ENCODE measurements at regions not wholly inside any gene's neighbourhood (a gene's known extent, or its start where the extent isn't known, plus 50 kb on each side); places are given as distances from the start of the nearest gene placed in this dataset.
"Not testable (repeated sequence)": the region's sequence is repeated elsewhere in the genome, so short reads cannot be mapped to it uniquely, and the experiment has no call there.

DNA sequence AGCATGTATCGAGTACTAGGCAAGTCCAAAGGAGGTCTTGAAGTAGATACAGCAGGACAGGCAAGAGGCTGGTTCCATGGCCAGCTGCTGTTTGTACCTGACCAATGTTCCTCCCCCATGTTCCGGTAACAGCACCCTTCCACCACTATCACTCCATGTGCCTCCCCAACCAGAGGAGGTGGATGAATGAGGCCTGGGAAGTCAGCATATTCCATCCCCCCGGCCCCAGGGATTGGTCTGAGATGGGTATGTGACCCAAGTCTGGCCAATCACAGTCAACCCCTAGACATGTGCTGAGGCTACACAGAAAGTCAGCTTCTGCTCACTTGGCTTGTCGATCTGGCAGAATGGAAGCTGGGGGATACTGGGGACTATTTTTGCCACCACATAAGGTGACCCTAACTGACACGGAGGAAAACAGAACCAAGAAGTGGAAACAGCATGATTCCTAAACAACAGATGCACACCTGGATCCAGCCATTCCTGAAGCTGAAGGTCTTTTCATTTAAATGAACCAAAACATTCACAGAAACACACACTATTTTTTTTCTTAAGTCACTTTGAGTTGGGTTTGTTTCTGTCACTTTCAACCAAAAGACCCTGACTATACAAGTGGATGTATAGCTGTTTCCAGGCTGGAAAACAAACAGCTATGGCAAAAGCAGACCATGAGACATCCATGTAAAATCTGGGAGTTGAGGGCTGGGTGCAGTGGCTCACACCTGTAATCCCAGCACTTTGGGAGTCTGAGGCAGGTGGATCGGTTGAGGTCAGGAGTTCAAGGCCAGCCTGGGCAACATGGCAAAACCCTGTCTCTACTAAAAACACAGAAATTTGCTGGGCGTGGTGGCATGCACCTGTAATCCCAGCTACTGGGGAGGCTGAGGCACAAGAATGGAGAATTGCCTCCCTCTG is 70.4 kb upstream of the PTPN1 start:
- DNase-seq (ENCODE audit: insufficient read length) = no peak
- TF ChIP-seq TAF1 (IDR thresholded peaks at IDR 0.05; ENCODE audit: borderline replicate concordance, low read depth, low read length) = no peak
- no peak for TF ChIP-seq POLR2A (IDR thresholded peaks at IDR 0.05; ENCODE audit: low read depth, low read length)
- FAIRE-seq = no peak

DNA sequence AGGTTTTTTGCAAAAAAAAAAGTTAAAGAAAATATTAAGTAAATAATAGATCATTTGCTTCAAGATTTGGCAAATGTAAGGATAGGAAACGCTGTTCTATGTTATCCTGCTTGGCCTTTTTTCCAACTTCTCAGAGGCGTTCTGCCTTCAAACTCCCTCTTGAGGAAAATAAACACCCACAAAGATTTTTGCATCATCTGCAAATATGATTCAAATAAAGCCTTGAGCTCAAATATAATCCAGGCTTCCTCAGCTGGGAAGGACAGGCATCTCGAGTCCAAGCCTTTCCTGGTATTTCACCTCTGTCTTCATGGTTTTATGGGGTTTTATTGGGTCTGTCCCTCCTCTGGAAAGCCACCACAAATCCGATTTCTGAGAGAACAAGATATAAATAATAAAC is 67.7 kb upstream of the PTPN1 start:
- TF ChIP-seq POLR2A (IDR thresholded peaks at IDR 0.05; ENCODE audit: low read depth, low read length) = no peak
- TF ChIP-seq POLR2AphosphoS5 (IDR thresholded peaks at IDR 0.05; ENCODE audit: low read depth, low read length) = no peak
- no peak for TF ChIP-seq TAF1 (IDR thresholded peaks at IDR 0.05; ENCODE audit: borderline replicate concordance, low read depth, low read length)
- no peak for DNase-seq (ENCODE audit: insufficient read length)
- FAIRE-seq = no peak

DNA sequence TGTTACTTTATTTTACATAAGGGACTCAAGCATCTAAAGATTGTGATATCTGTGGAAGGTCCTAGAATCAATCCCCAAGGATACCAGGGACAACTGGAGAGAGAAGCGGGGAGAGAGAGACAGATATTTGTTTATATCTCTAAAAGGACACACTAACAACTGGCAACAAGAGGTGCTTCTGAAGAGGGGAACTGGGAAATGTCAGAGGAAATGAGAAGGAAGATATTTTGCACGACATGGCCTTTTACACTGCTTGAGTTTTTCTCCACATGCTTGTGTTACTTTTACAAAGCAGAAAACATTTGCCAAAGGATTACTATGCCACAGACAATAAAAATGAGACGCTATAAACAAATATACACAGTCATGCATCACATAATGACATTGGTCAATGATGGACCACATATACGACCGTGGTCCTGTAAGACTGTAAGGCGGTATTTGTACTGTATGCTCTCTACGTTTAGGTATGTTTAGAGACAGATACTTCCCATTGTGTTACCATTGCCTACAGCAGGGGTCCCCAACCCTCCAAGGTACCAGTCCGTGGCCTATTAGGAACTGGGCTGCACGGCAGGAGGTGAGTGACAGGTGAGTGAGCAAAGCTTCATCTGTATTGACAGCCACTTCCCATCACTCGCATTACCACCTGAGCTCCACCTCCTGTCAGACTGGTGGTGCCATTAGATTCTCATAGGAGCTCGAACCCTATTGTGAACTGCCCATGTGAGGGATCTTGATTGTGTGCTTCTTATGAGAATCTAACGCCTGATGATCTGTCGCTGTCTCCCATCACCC is 64.6 kb upstream of the PTPN1 start:
- TF ChIP-seq POLR2A (IDR thresholded peaks at IDR 0.05; ENCODE audit: low read depth, low read length) (no peak), TAF1 (IDR thresholded peaks at IDR 0.05; ENCODE audit: borderline replicate concordance, low read depth, low read length) (no peak), POLR2AphosphoS5 (IDR thresholded peaks at IDR 0.05; ENCODE audit: low read depth, low read length) (no peak)
- no peak for FAIRE-seq
- DNase-seq (ENCODE audit: insufficient read length) = no peak

DNA sequence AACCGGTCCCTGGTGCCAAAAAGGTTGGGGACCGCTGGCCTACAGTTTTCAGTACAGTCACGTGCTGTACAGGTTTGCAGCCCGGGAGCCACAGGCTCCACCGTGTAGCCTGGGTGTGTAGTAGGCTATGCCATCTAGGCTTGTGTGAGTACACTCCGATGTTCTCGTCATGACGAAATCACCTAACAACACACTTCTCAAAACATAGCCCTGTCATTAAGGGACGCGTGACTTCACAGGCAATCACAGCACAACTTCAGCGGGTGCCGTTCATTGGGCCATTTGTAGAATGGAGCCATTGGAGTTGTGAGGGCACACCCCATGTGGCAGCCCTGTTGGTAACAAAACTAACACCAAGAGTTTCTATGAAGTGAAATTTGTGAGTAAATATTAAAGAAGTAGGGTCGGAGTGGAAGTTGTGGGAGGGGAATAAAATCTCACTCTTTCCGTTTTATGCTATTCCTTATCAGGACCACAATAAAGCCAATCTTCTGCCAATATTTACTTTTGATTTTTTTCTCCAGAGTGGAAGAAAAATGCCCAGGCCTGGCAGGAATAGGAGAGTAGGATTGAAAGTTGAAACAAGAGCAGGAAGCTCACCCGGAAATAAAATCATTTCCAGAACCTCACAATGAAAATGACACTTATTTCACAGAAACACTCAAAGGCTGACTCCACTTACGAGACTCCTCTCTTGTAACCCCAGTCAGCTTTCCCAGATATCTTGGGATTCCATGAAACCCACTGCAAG is 63.7 kb upstream of the PTPN1 start:
- FAIRE-seq (no peak), DNase-seq (ENCODE audit: insufficient read length) (no peak)

DNA sequence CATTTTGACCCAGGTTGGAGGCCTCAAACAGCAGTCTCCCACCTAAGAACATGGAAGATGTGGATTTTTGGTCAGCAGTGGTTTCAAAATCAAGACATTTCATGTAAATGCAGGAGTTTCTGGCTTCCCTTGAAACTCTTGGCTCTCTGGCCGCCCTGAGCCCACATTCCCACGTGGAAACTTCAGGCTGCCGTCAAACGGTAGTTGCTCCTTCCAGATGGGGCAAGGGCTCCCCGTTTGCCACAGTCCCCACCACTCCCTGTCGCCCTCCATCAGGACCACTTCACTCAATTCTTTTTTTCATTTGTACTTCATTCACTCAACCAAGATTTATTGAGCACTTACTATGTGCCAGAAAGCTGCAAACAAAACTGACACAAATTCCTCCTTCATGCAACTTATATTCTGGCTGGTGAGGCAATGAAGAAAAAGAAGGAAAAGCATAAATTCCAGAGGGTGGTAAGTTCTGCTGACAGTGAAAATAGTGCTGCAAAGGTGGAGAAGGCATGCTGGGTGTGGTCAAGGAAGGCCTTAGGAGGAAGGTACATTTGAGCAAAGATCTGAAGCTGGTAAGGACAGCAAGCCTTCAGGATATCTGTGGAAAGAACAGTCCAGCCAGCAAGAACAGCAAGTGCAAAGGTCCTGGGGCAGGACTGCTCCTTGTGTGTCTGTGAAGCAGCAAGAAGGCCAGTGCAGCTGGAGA is 62.9 kb upstream of the PTPN1 start:
- no peak for FAIRE-seq
- no peak for DNase-seq (ENCODE audit: insufficient read length)
- TF ChIP-seq POLR2AphosphoS5 (IDR thresholded peaks at IDR 0.05; ENCODE audit: low read depth, low read length) (no peak), TAF1 (IDR thresholded peaks at IDR 0.05; ENCODE audit: borderline replicate concordance, low read depth, low read length) (no peak), POLR2A (IDR thresholded peaks at IDR 0.05; ENCODE audit: low read depth, low read length) (no peak)

More for the DNA sequence above, 63.7 kb upstream of the PTPN1 start:
- TF ChIP-seq TAF1 (IDR thresholded peaks at IDR 0.05; ENCODE audit: borderline replicate concordance, low read depth, low read length) = no peak
- TF ChIP-seq POLR2AphosphoS5 (IDR thresholded peaks at IDR 0.05; ENCODE audit: low read depth, low read length) = no peak

DNA sequence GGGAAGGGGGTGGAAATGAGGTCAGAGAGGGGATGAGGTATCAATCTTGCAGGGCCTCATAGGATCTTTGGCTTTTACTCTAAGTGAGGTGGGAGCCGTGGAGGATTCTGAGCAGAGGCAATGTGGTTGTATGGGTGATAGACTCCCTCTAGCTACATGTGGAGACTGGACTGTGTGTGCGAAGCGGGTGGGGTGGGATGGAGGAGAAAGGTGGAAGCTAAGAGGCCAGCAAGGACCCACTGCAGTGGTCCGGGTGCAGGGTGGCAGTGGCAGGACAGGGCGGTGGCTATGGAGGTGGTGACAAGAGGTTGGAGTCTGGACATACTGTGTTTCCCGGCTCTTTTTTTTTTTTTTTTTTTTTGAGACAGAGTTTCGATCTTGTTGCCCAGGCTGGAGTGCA is 62.4 kb upstream of the PTPN1 start:
- TF ChIP-seq TAF1 (IDR thresholded peaks at IDR 0.05; ENCODE audit: borderline replicate concordance, low read depth, low read length) (no peak), POLR2AphosphoS5 (IDR thresholded peaks at IDR 0.05; ENCODE audit: low read depth, low read length) (no peak), POLR2A (IDR thresholded peaks at IDR 0.05; ENCODE audit: low read depth, low read length) (no peak)
- DNase-seq (ENCODE audit: insufficient read length) (no peak), FAIRE-seq (no peak)

DNA sequence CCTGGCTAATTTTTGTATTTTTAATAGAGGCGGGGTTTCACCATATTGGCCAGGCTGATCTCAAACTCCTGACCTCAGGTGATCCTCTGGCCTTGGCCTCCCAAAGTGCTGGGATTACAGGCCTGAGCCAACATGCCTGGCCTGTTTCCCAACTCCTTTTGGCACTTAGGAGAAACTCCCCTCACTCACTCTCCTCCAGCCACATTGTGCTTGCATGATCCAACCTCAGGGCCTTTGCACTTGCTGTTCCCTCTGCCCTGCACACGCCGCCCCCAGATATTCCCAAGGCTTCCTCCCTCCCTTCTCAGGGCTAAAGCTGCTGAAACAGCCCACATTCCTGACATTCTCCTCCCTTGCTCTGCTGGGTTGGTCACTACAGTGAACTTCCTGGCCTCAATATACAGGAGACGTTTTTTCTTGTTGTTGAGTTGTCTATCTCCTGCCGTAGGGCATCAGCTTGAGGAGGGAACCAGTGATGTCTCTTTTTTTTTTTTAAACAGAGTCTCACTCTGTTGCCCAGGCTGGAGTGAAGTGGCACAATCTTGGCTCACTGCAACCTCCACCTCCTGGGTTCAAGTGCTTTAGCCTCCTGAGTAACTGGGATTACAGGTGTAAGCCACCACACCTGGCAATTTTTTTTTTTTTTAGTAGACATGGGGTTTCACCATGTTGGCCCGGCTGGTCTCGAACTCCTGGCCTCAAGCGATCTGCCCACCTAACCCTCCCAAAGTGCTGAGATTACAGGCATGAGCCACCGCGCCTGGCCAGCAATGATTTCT is 61.4 kb upstream of the PTPN1 start:
- FAIRE-seq = not testable (repeated sequence)

DNA sequence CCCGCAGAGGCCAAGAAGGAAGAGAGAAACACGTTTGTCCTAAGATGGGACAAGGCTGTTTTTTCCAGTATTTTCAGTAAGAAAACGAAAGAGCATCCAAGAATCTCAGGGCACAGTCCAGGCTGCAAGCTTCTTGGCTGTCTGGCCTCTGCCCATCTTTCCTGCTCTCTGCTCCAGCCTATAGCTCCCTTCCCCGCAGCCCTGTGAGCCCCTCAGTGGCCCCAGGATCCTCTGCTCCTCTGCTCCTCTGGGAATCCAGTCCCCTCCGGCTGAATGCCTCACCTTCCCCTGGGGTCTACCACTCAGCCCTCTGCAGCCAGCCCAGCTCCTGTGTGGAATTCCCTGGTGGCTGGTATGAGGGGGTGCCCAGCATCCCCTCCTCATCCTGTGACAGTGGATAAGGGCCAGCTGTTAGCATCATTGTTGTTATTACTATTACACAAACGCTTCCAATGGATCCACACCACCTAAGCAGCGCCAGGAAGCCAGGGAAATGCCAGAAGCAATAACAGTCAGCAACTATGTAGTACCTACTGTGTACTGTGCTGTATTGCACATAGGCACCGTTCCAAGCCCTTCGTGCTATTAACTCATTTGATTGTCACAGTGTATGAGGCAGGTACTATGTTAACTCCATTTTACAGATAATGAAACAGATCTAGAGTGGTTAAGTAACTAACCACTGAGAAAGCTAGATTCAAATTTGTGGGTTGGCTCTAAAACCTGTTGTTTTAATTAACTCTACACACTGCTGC is 60.3 kb upstream of the PTPN1 start:
- DNase-seq (ENCODE audit: insufficient read length) = no peak
- no peak for FAIRE-seq
- TF ChIP-seq TAF1 (IDR thresholded peaks at IDR 0.05; ENCODE audit: borderline replicate concordance, low read depth, low read length) (no peak), POLR2A (IDR thresholded peaks at IDR 0.05; ENCODE audit: low read depth, low read length) (no peak), POLR2AphosphoS5 (IDR thresholded peaks at IDR 0.05; ENCODE audit: low read depth, low read length) (no peak)

More for the DNA sequence above, 61.4 kb upstream of the PTPN1 start:
- not testable (repeated sequence) for DNase-seq (ENCODE audit: insufficient read length)

DNA sequence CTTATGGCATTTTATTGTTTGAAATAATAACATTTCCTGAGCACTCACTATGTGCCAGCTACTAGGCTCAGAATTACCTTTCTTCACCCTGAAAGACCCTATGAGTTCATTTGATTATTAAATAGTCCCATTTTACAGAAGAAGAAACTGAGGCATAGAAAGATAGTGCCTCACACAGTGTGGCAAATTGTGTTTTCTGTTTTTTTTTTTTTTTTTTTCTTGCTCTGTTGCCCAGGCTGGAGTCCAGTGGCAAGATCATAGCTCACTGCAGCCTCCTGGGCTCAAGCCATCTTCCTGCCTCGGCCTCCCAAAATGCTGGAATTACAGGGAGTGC is 59.7 kb upstream of the PTPN1 start:
- TF ChIP-seq TAF1 (IDR thresholded peaks at IDR 0.05; ENCODE audit: borderline replicate concordance, low read depth, low read length) = no peak
- TF ChIP-seq POLR2AphosphoS5 (IDR thresholded peaks at IDR 0.05; ENCODE audit: low read depth, low read length) = no peak
- no peak for TF ChIP-seq POLR2A (IDR thresholded peaks at IDR 0.05; ENCODE audit: low read depth, low read length)
- no peak for DNase-seq (ENCODE audit: insufficient read length)
- FAIRE-seq = no peak

Measured in GM12892 (cell line).